Osteoblast (primary cell): ENCODE measurements at regions not wholly inside any gene's neighbourhood (a gene's known extent, or its start where the extent isn't known, plus 50 kb on each side); places are given as distances from the start of the nearest gene placed in this dataset.
A peak's percentile ranks its signal among the peaks of the same experiment; 100 is the strongest.

ENCODE experiments used
- DNase-seq: peaks from one replicate; pipeline ENCODE4 v3.0.0; 2011; ENCODE audit warnings: low spot score, mixed read lengths; ENCODE audit not compliant: insufficient read length; ENCODE audit errors: missing footprints
- H2AFZ ChIP-seq: 2 replicates; pipeline ENCODE4 v1.6.0; 2011; ENCODE audit warnings: mild to moderate bottlenecking, low read length
- H3K27ac ChIP-seq: 2 replicates; pipeline ENCODE4 v1.5.1; 2011; ENCODE audit warnings: mild to moderate bottlenecking, low read depth, low read length, moderate library complexity
- H3K27me3 ChIP-seq: 2 replicates; pipeline ENCODE4 v1.6.0; 2012; ENCODE audit warnings: mild to moderate bottlenecking, control low read depth, inconsistent platforms, low read length, moderate library complexity; ENCODE audit not compliant: insufficient read depth
- H3K36me3 ChIP-seq: 2 replicates; pipeline ENCODE4 v1.5.1; 2011; ENCODE audit warnings: mild to moderate bottlenecking, low read length, control low read depth, moderate library complexity; ENCODE audit not compliant: insufficient read depth
- H3K4me1 ChIP-seq: 2 replicates; pipeline ENCODE4 v1.5.1; 2011; ENCODE audit warnings: mild to moderate bottlenecking, low read length, control low read depth, moderate library complexity; ENCODE audit not compliant: insufficient read depth
- H3K4me2 ChIP-seq: 2 replicates; pipeline ENCODE4 v1.6.0; 2011; ENCODE audit warnings: mild to moderate bottlenecking, low read length; ENCODE audit not compliant: insufficient read depth
- H3K4me3 ChIP-seq: fragments of 200-600 bp; sonication (generic); 3 replicates; pipeline ENCODE4 v1.5.1; 2012; ENCODE audit warnings: mild to moderate bottlenecking, low read length, inconsistent platforms; ENCODE audit not compliant: insufficient read depth
- H3K79me2 ChIP-seq: 2 replicates; pipeline ENCODE4 v1.6.0; 2012; ENCODE audit warnings: mild to moderate bottlenecking, low read length, control low read depth, inconsistent platforms; ENCODE audit not compliant: insufficient read depth
- H3K9me3 ChIP-seq: 2 replicates; pipeline ENCODE4 v1.5.1; 2011; ENCODE audit warnings: low read depth, low read length, control low read depth
- H4K20me1 ChIP-seq: 2 replicates; pipeline ENCODE4 v1.6.0; 2012; ENCODE audit warnings: mild to moderate bottlenecking, low read length, control low read depth; ENCODE audit not compliant: insufficient read depth
- TF ChIP-seq, protein P1 (sequence below): IDR thresholded peaks from 2 replicates; pipeline ENCODE4 v1.5.1; 2011; ENCODE audit warnings: mild to moderate bottlenecking, low read depth, low read length, moderate library complexity; ENCODE audit errors: extremely low read depth

DNA sequence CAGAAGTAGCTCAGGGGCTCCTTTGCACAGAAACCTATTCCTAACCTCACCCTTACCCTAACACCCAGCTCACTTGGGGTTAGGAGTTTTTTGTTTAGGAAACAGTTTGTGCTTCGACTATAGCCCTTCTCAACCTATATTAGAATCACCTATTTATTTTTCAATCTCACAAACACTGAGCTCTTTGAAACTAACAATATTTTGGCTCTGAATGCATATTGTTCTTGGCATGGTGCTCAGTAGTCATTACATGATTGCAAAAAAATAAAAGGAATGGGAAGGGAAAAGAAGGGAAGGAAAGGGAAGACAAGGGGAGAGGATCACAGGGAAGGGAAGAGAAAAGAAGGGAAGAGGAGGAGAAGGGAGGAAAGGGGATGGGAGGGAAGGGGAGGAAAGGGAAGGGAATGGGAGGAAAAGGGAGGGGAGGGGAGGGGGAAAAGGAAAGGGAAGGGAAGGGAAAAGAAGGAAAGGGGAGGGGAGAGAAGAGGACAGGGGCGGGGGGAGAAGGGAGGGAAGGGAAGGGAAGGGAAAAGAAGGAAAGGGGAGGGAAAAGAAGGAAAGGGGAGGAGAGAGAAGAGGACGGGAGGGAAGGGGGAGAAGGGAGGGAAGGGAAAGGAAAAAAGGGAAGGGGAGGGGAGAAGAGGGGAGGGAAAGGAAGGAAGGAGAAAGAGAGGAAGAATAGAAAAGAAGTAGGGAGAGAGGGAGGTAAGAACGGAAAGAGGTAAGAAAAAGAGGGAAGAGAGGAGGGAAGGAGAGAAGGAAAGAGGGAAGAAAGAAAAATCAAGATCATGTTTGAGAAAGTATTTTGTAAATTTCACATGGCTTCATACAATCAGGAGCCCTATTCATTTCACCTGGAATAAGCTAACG is 484.1 kb upstream of the NFIA start:
- TF ChIP-seq, protein P1, sequence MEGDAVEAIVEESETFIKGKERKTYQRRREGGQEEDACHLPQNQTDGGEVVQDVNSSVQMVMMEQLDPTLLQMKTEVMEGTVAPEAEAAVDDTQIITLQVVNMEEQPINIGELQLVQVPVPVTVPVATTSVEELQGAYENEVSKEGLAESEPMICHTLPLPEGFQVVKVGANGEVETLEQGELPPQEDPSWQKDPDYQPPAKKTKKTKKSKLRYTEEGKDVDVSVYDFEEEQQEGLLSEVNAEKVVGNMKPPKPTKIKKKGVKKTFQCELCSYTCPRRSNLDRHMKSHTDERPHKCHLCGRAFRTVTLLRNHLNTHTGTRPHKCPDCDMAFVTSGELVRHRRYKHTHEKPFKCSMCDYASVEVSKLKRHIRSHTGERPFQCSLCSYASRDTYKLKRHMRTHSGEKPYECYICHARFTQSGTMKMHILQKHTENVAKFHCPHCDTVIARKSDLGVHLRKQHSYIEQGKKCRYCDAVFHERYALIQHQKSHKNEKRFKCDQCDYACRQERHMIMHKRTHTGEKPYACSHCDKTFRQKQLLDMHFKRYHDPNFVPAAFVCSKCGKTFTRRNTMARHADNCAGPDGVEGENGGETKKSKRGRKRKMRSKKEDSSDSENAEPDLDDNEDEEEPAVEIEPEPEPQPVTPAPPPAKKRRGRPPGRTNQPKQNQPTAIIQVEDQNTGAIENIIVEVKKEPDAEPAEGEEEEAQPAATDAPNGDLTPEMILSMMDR: no peak

DNA sequence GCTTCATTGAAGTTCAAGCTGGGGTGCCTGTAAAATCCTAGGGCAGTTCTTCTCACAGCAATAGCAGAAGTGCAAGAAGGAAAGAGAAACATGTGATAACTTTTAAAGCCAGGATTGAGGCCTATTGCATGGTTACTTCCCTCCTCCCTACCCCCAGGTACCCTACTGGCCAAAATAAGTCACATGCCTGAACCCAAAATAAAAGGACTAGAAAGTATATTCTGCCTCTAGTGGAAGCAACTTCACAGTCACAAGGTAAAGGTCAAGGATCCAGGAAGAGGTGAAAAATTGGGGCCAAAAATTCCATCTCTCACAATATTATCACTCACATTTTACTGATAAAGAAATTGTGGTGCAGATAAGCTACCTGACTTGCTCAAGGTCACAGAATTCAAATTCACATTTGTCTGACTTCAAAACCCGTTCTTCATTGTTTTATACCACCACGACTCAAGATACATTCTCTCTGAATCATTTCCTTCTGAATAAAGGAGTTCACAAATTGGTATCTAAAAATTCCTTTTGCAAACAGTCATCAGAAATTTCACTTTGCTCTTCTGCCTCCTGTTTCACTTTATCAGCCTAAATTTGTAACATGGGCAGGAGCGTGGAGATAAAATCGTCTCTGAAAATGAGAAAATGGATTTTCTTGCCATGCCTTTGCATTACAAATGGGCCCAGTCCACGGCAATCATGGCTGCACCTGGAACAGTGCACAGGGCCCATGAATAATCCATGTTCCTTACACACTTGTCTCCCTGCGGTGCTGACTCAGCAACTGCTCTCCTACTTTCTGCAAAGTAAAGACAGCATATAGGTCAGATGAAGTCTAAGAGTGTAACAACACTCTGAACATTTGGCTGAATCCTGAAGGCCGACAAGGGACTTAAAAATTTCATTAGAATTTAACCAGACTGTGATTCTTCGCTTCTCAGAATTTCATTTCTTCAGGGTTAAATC is 485.3 kb upstream of the NFIA start:
- Histone ChIP-seq H3K79me2 (no peaks in the 10 kb centered on the region), H2AFZ (peak overlapping the region; percentile 46), H3K4me2 (peak overlapping the region; percentile 47), H3K4me3 (no peak overlapping the region), H3K27ac (peak overlapping the region; percentile 46), H3K27me3 (no peaks in the 10 kb centered on the region), H3K4me1 (peaks cover 17% of the 10 kb centered on the region), H3K9me3 (no peaks in the 10 kb centered on the region), H4K20me1 (no peaks in the 10 kb centered on the region), H3K36me3 (no peaks in the 10 kb centered on the region)
- TF ChIP-seq, protein P1: peak; percentile 17
- DNase-seq: no peak

More for the DNA sequence above, 484.1 kb upstream of the NFIA start:
- Histone ChIP-seq H3K27me3 (no peaks in the 10 kb centered on the region), H3K79me2 (no peaks in the 10 kb centered on the region), H3K9me3 (no peaks in the 10 kb centered on the region), H3K4me1 (peaks cover 17% of the 10 kb centered on the region), H3K4me2 (no peak overlapping the region), H3K27ac (no peak overlapping the region), H3K4me3 (no peak overlapping the region), H2AFZ (no peak overlapping the region), H3K36me3 (no peaks in the 10 kb centered on the region), H4K20me1 (no peaks in the 10 kb centered on the region)
- no peak for DNase-seq

DNA sequence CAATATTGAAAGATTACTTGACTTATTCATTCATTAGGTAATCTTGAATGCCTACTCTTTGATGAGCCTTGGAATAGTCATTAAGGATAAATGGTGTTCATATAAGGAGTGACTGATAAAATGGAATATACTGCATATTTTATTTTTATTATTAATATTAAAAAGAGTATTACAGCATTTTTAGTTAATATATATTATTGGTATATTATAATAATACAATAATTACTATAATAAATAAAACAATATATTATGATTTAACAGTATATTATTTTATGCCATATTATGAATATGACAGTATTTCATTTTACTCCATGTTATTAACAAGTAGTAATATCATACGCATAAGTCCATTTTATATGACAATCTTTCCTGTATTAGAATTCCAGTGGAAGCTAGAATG is 490.8 kb upstream of the NFIA start:
- H3K27ac ChIP-seq: no peak overlapping the region
- no peaks in the 10 kb centered on the region for H4K20me1 ChIP-seq
- no peak for DNase-seq
- H3K36me3 ChIP-seq: no peaks in the 10 kb centered on the region
- TF ChIP-seq, protein P1: no peak
- H3K4me3 ChIP-seq: no peak overlapping the region
- H3K79me2 ChIP-seq: no peaks in the 10 kb centered on the region
- no peak overlapping the region for H2AFZ ChIP-seq
- no peaks in the 10 kb centered on the region for H3K9me3 ChIP-seq
- peaks cover 3% of the 10 kb centered on the region for H3K4me1 ChIP-seq
- H3K4me2 ChIP-seq: no peak overlapping the region
- no peaks in the 10 kb centered on the region for H3K27me3 ChIP-seq

DNA sequence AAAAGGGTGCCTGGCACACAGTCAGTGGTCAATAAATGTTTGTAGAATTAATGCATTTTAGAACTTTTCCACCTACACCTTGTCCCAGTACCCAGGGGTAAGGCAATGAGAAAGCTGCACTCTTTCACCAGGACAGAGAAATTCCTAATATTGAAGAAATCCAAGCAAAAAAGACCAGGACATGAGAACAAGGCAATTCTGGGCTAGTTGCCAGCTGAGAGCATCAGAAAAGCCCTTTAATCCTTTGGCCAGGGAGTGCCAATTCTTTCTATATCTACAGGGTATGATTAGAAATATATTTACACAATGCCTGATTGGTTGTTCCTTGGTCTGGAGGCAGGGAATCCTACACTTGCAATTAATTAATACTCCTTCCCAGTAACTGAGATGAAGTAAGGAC is 492.4 kb upstream of the NFIA start:
- Histone ChIP-seq H3K36me3 (no peaks in the 10 kb centered on the region), H3K27ac (no peak overlapping the region), H4K20me1 (no peaks in the 10 kb centered on the region), H3K4me3 (no peak overlapping the region), H3K9me3 (no peaks in the 10 kb centered on the region), H3K4me2 (no peak overlapping the region), H3K79me2 (no peaks in the 10 kb centered on the region), H3K4me1 (no peaks in the 10 kb centered on the region), H2AFZ (no peak overlapping the region), H3K27me3 (no peaks in the 10 kb centered on the region)
- TF ChIP-seq, protein P1: no peak
- no peak for DNase-seq
